Anterior cingulate cortex (tissue), 58 donors: ENCODE measurements at regions not wholly inside any gene's neighbourhood (a gene's known extent, or its start where the extent isn't known, plus 50 kb on each side); places are given as distances from the start of the nearest gene placed in this dataset.

Experiments
- DNase-seq, 58 donors: peaks; one replicate each; lab custom pipeline; 2025; lab: John Stamatoyannopoulos, UW

GRCh38 chr10:29048506-29048905 lies 240.4 kb upstream of the LYZL1 start:
- DNase-seq, result no peak

DNA sequence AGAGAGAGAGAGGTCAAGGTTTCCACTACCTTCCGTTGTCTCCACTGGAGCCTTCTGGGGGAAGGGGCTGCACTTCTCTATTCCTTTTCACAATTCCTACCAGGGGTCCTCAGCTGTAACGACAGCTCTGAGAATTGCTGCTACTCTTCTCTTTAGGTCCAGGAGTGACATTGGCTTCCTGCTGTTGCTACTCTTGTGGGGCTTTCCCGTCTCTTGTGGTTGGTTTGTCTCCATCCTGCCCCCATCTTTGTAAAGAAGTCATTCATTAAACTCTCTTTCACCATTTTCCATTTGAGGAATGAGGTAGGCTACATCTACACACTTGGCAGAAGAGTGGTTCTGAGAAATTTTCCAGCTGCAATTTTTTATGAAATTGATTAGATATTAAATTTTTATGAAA lies 238.8 kb upstream of the LYZL1 start:
- DNase-seq, result no peak

- no peak for DNase-seq
These were observed 233.8 kb upstream of the LYZL1 start for GRCh38 chr10:29055101-29055500.

DNA sequence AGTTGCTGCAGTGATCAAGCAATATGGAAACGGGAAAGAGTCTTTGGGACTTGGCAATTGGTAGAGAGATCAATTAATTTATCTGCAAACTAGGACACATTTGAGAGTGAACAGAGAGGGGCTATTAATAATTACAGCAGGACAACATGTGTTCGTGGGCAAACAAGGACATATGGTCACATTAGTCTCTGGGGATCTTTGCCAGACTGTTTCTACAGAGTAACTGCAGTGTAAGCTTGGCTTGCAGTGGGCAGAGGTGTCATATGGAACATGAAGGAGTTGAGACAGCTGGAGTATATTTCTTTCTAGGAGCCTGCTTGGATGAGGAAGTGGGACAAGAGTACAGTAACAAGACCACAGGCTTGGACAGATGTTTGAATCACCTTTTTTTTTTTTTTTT lies 232.1 kb upstream of the LYZL1 start:
- no peak for DNase-seq

DNA sequence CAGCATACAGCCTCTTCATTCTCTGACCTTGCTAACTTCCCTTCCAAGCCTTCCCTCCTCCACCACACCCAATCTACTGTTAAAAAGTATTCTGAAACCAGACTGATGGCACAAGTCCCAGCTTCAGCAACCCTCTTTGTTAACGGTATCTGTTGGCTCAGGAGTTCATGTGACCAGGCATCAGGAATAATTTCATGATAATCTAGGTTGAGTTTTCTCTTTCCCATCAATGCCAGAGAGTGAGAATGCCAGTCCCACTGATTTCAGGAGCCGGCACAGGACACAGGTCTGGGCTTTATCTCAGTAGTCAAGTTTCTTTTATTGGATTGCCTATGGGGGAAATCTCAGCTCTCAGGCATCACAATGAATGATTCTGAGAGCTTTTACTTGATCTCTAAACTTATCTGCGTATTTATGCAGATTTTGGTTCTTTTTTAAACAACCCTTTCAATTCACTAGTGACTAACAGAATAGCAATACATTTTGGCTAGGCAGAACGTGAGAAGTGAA lies 231.0 kb upstream of the LYZL1 start:
- DNase-seq, result no peak

DNA sequence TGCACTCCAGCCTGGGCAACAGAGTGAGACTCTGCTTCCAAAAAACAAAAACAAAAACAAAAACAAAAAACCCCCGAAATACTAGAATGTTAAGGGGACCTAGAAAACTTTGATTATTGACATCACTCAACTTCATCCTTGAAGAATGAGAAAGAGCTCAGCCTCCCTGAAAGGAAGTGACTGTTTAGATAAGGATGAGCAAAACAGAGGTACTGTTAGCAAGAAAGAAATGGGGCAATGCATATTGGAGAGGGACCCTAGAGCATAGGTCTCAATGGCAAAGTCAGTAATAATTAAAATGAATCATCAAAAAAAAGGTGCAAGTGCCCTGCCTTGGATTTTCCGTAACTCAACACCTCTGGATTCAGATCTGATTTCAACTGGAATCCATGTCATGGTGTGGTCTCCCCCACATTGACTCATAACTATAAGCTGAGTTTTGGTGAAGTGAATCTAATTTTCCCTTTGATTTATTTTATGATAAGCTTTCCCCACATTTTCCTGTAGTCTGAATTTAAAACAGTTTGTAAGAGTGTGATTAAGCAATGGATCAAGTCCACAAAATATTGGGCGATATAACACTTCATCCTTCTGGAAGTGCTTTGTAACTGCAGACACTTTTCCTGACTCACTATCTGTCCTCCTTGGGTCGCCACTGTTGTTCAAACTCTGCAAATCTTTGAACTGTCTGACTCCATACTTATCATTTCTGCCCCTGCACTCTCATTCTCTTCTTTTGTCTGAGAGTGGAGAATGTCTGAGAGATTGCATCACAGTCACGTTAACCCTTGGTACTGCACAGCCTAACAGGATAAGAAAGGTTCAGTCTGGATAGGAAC lies 224.8 kb upstream of the LYZL1 start:
- DNase-seq, result no peak

GRCh38 chr10:29064680-29065079 lies 224.2 kb upstream of the LYZL1 start:
- no peak for DNase-seq

- no peak for DNase-seq
These were observed 221.7 kb upstream of the LYZL1 start for GRCh38 chr10:29067161-29067560.

DNA sequence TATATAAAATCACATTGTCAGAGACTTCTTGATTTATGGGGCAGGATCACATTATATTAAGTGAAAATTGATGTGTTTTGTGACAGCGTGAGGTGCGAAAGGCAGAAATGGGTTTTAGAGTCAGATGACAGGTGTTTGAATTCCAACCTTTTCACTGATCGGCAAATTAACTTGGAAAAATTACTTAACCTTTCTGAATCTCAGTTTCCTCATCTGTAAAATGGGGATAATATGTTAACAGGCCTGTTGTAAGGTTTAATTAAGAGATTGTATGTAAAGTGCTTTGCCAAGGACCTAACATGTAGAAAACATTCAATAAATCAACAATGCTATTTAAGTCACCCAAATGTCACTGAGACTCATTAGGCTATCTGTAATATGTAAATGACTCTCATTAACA lies 221.2 kb upstream of the LYZL1 start:
- no peak for DNase-seq

DNA sequence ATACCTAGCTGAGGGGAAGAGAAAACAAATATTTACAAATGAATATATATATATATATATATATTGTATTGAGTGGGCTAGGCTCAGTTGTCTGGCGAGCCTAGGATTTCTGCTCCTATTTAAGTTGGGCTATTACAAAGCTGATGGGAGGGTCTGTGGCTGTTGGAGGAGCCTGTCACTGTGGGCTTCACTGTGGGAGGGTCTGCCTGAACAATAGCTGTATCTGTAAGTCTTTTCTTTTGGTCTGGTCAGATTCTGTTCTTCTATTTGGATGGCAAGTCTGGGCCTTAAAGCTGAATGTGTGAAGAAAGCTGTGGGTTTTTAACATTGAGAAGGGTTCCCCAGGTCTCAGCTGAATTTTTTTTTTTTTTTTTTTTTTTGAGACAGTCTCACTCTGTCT lies 220.6 kb upstream of the LYZL1 start:
- DNase-seq, result no peak

GRCh38 chr10:29068966-29069365 lies 219.9 kb upstream of the LYZL1 start:
- no peak for DNase-seq

DNA sequence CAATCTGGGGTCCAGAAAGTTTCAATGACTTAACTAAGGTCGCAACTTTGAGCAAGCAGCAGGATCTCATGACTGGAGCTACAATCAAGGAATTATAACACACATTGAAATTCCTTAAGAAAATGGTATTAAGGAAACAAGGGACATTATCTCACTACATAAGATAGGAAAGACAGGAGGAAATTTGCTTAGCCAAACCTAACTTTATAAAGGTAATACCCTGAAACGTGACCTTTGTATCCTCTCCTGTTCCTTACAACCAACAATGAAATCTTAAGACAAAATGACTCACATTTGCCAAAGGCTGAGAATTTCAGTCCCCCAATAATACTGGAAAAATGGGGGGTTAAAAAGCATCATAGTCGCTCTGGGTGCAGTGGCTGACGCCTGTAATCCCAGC lies 218.9 kb upstream of the LYZL1 start:
- no peak for DNase-seq

DNA sequence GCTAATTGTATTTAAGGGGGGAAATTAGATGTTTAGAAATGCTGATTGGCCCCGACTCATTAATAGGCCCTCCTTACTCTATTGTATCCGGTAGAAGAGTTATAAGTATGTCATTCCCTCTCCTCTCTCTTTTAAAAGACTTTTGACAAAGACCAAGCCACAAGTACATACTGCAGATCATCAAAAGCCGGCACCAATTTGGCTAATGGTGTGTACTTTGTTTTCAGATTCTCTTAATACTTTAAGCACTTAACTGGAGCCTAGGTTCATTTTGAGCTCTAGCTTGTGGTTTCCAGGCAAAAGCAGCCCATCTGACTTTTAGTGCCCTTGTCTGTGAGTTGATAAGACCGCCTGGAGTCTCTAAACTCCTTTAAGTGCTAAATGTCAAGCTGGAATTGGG lies 210.0 kb upstream of the LYZL1 start:
- no peak for DNase-seq

GRCh38 chr10:29081231-29081630 lies 207.6 kb upstream of the LYZL1 start:
- DNase-seq, result no peak

DNA sequence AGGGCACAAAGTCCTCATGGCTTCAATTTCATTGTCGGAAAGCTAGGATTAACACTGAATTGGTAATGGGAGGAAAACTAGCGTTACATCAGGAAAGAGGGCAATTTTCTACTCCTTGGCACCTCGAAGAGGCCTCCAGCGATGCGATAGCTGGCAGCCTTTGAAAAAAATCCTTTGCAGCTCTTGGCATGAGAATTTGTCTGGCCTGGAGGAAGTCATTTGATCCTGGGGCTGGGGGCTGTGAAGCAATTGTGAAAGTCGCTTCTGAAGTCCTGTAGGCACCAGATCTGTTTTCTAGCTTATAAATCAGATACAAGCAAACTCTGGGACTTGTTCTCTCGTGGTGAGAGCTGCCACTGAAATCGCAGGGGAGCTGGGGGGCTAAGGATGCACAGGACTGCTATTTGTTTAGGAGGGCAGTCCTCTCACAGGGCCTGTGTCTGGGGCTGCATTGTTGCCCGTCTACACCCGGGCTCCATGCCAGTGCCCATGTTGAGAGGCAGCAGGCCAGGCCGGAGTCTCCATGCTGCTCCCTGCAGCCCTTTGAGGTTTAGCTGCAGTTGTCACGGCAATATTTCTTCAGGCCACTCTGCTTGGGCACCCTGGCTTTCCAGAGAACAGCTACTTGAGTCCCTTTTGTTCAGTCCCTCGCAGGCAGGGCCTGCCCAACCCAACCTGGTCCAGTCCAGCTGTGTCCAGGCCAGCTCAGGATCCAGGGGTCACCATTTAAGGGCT lies 206.8 kb upstream of the LYZL1 start:
- peak in 52 of 58 donors; percentile 13 to 84 (median 54) for DNase-seq

- DNase-seq, result peak in 28 of 58 donors; percentile 1 to 51 (median 10)
These were observed 205.8 kb upstream of the LYZL1 start for GRCh38 chr10:29083096-29083495.

DNA sequence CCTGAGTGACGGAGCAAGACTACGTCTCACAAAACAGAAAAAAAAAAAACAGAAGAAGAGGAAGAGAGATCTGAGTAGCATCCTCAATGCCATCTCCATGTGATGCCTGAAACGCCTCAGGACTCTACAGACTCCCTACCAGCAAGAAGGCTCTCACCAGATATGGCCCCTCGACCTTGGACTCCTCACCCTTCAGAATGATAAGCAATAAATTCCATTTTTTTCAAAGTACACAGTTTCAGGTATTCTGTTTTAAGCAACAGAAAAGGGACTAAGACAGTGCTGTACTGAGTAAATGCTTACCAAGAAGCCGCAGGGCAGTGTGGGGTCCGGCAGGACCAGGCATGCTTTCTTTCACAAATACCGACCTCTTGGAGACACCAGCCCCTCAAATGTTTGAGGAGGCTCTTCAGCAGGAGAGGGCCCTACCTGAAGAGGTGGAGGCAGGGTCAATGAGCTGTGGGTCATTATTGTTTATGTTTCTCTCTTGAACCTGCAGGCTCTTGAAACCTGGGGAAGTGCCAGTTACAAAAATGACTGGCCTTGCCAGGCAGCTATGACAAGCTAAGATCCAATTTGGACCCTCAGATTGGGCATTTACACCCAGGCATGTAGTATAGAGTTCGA lies 204.1 kb upstream of the LYZL1 start:
- no peak for DNase-seq

DNA sequence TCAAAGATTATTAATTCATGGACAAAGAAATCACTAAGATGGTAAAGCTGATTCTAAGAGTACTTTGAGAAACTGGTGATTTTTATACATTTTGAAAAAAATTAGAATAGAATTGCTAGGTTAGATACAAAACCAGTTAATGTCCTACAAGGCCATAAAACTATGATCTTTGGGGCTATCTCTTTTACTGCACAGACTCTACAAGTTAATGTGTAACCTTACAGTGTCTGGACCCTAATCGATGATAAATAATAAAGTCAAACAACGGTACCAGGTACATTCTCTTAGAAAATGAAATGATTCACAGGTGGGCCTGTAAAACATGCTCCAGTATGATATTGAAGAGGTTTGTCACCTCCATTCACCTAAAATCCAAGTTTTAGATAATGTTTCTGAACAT lies 199.8 kb upstream of the LYZL1 start:
- no peak for DNase-seq

DNA sequence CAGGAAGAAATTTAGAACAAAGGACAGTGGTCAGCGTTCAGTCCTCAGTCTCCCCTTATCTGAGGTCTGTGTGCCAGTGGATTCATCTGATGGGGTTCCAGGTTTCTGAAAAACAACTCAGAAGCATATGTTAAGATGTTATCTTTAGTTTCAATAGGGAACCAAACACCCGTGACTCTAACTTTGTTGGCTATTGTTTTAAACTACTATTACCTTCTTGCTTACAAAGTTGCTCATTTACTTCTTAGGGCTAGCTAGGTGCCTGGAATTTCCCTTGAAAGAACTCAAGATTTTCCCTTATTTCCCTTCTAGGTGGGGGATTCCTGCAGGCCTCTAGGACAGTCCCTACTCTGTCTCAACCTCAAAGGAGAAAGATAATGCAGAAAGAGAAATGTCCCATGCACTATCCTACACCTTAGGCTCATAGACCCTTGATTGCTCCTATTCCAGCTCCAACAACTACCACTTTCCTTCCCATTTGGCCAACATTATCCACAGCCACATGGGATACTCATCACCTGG lies 192.5 kb upstream of the LYZL1 start:
- no peak for DNase-seq

- DNase-seq, result no peak
These were observed 190.4 kb upstream of the LYZL1 start for GRCh38 chr10:29098423-29098822.

GRCh38 chr10:29099001-29099400 lies 189.9 kb upstream of the LYZL1 start:
- no peak for DNase-seq
